MCF 10A (cell line): ENCODE measurements at regions not wholly inside any gene's neighbourhood (a gene's known extent, or its start where the extent isn't known, plus 50 kb on each side); places are given as distances from the start of the nearest gene placed in this dataset.

Experiments used
- BruUV-seq: library from RNA; stranded (reverse); fragments of 400-500 nt; replicated peaks from 2 replicates; lab custom pipeline; 2021; lab: Mats Ljungman, UMichigan
- CTCF ChIA-PET: fragments of 300-600 bp; sonication (Branson Sonifier 250); formaldehyde crosslinking; extraction: SDS; loops from one replicate; lab custom pipeline; 2021; ENCODE audit warnings: antibody characterized with exemption, inconsistent platforms; lab: Yijun Ruan, JAX
- POLR2A ChIA-PET: fragments of 300-600, 350-650 bp; sonication (Branson Sonifier 250); formaldehyde crosslinking; extraction: SDS; loops from one replicate; lab custom pipeline; 2020; ENCODE audit warnings: antibody characterized with exemption, inconsistent platforms; lab: Yijun Ruan, JAX
- DNase-seq: peaks from one replicate; pipeline ENCODE4 v3.0.0-alpha.2; 2018; ENCODE audit not compliant: unreplicated experiment
- H3K27ac Mint-ChIP-seq: one replicate; pipeline ENCODE4 v1.8.0; 2022; ENCODE audit warnings: mild to moderate bottlenecking, low read depth, mixed read lengths; ENCODE audit not compliant: unreplicated experiment
- H3K27me3 Mint-ChIP-seq: one replicate; pipeline ENCODE4 v1.8.0; 2022; ENCODE audit warnings: mixed read lengths; ENCODE audit not compliant: insufficient read depth, unreplicated experiment
- H3K36me3 Mint-ChIP-seq: one replicate; pipeline ENCODE4 v1.8.0; 2022; ENCODE audit warnings: mild to moderate bottlenecking, moderate library complexity, mixed read lengths; ENCODE audit not compliant: insufficient read depth, unreplicated experiment
- H3K4me1 Mint-ChIP-seq: one replicate; pipeline ENCODE4 v1.8.0; 2022; ENCODE audit warnings: mixed read lengths; ENCODE audit not compliant: insufficient read depth, unreplicated experiment
- H3K4me3 Mint-ChIP-seq: one replicate; pipeline ENCODE4 v1.8.0; 2022; ENCODE audit warnings: mild to moderate bottlenecking, moderate library complexity, mixed read lengths; ENCODE audit not compliant: unreplicated experiment
- H3K9me3 Mint-ChIP-seq: one replicate; pipeline ENCODE4 v1.8.0; 2022; ENCODE audit warnings: mixed read lengths; ENCODE audit not compliant: unreplicated experiment
- intact Hi-C: fragments of 100-400 bp; cut with micrococcal nuclease; formaldehyde crosslinking; loops from 2 replicates; pipeline ENCODE4 v1.14.1; 2022
- TF ChIP-seq, protein P1 (sequence below): fragments of 200-600 bp; IDR thresholded peaks from one replicate; pipeline ENCODE4 v1.8.0; 2022; ENCODE audit warnings: antibody characterized with exemption, mild to moderate bottlenecking; ENCODE audit not compliant: unreplicated experiment

DNA sequence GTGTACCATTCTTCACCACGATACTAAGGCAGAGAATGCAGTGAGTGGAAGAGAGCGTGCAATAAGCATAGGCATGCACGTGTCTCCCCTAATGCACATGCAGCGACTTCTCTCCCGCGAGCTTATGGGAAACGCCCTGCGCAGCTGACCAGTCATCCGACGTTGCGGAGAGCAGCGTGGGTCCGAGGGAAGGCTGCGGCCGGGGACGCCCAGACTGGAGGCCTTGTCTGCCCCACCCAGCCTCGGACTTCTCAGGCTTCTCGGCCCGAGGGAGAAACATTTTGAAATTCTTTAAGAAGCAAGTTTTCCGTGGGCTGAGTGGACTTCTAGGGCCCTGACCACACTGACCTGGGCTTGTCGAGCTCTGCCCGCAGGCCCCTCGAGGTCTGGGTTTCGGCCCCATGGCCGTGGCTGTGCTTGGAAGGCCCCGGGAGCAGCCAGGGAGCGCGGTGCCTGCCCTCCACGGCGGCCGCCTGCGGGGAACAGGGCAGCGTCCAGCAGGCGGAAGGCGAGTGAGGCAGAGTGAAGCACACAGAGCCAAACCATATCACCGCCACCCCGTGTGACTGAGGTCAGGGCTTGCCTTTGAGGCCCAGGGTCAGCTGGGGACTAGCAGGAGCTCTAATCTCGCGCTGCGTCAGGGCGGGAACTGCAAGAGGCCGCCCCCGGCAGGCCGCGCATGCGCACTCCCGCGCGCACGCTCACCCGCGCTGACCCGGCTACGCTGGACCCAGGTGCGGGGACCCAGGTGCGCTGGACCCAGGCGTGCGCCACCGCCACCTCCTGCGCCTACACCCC lies 60.0 kb upstream of the IRX1 start:
- BruUV-seq: no TSS peak
- DNase-seq: no peak
- Mint-ChIP-seq H3K36me3 (no peaks in the 10 kb centered on the region), H3K27me3 (no peaks in the 10 kb centered on the region), H3K4me1 (peaks cover 12% of the 10 kb centered on the region), H3K9me3 (no peaks in the 10 kb centered on the region), H3K4me3 (no peak overlapping the region), H3K27ac (no peak overlapping the region)
- ChIA-PET POLR2A (no interaction called here), CTCF (no interaction called here)
- TF ChIP-seq, protein P1, sequence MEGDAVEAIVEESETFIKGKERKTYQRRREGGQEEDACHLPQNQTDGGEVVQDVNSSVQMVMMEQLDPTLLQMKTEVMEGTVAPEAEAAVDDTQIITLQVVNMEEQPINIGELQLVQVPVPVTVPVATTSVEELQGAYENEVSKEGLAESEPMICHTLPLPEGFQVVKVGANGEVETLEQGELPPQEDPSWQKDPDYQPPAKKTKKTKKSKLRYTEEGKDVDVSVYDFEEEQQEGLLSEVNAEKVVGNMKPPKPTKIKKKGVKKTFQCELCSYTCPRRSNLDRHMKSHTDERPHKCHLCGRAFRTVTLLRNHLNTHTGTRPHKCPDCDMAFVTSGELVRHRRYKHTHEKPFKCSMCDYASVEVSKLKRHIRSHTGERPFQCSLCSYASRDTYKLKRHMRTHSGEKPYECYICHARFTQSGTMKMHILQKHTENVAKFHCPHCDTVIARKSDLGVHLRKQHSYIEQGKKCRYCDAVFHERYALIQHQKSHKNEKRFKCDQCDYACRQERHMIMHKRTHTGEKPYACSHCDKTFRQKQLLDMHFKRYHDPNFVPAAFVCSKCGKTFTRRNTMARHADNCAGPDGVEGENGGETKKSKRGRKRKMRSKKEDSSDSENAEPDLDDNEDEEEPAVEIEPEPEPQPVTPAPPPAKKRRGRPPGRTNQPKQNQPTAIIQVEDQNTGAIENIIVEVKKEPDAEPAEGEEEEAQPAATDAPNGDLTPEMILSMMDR: no peak
- intact Hi-C loops: no loop called here

DNA sequence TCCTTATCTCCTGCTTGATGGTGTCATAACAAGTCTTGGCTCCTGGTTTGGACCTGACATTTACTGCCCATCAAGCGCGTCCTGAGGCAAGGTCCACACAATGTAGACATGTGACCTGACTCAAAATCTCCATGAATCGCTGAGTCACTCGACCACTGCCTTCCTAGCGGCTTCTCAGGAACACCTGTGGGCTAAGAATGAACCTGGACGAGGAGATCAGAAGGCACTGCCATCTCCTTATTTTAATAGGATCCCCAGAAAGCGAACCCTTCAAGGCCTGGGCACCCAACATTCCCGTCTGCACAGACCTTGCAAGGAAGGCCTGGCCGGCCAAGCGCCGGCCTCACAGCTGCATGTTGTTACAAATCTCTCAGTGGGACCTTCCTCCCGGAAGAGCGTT lies 60.6 kb upstream of the IRX1 start:
- intact Hi-C loops: no loop called here
- H3K4me3 Mint-ChIP-seq: no peak overlapping the region
- TF ChIP-seq, protein P1: no peak
- H3K36me3 Mint-ChIP-seq: no peaks in the 10 kb centered on the region
- BruUV-seq: no TSS peak
- ChIA-PET CTCF (no interaction called here), POLR2A (interaction anchor here (0.7 kb wide), 1 partner anchor 105 kb away, joined by 3 read pairs; no protein-coding TSS in a partner anchor)
- no peaks in the 10 kb centered on the region for H3K9me3 Mint-ChIP-seq
- DNase-seq: no peak
- no peak overlapping the region for H3K27ac Mint-ChIP-seq
- H3K27me3 Mint-ChIP-seq: no peaks in the 10 kb centered on the region
- peaks cover 15% of the 10 kb centered on the region for H3K4me1 Mint-ChIP-seq

DNA sequence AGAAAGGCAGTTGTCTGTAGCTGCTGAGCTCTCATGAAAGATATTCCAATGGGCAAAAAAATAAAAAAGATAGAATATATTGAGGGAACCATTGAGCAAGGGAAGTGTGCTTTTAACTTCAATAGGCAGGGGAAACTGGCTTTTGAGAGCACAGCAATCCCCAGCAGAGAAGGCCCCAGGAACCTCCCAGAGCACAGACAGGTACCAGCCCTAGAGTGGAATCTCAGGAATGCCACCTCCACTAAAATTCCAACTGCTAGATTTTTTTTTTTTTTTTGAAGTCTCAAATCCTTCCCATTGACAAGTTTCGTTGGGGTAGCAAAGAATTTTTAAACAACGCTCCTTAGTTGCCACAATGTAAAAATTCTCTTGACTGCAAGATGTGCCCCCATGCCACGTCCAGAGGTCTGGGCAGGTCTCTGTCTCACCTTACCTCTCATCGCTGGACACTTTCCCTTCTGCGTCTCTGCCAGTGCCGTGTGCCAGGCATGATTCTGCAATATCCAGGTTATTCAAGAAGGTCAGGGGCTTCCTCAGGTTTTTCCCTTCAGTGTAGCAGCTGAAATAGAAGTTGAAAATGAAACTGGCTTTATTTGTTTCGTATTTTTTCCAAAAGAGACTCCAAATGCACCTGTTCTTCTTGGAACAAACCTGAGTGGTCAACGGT lies 64.2 kb upstream of the IRX1 start:
- BruUV-seq: no TSS peak
- Mint-ChIP-seq H3K27me3 (no peaks in the 10 kb centered on the region), H3K4me1 (peaks cover 15% of the 10 kb centered on the region), H3K27ac (peak overlapping the region; percentile 19), H3K9me3 (no peaks in the 10 kb centered on the region), H3K36me3 (no peaks in the 10 kb centered on the region), H3K4me3 (peak overlapping the region; percentile 50)
- peak; percentile 8 for DNase-seq
- TF ChIP-seq, protein P1: no peak
- intact Hi-C loops: no loop called here
- ChIA-PET CTCF (no interaction called here), POLR2A (interaction anchor here (0.6 to 1.0 kb wide), 4 partner anchors 9 to 63 kb away, joined by 3 to 4 read pairs (median 4); no protein-coding TSS in a partner anchor)

DNA sequence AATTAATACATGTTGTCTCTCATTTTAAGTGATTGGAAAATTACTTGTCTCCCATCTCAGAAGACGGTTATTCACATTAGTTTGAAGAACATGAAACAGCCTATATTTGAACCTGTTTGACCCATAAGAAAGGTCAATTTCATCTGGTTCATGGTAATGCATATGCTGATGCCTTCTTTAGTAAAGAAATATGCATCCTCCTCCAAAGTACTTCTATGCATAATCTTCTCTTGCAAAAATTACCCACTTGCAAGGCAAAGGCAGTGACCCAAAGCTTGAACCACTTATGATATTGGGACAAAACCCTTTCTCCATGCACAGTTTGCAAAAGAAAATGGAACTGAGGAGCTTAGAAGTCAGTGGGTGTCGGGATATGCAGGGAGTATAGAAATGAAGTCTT lies 65.4 kb upstream of the IRX1 start:
- H3K27ac Mint-ChIP-seq: no peak overlapping the region
- ChIA-PET CTCF (interaction anchor here (0.6 kb wide), 1 partner anchor 20 kb away, joined by 3 read pairs; no protein-coding TSS in a partner anchor), POLR2A (interaction anchor here (0.9 kb wide), 1 partner anchor 10 kb away, joined by 4 read pairs; no protein-coding TSS in a partner anchor)
- TF ChIP-seq, protein P1: no peak
- no peaks in the 10 kb centered on the region for H3K36me3 Mint-ChIP-seq
- H3K27me3 Mint-ChIP-seq: no peaks in the 10 kb centered on the region
- BruUV-seq: no TSS peak
- peaks cover 15% of the 10 kb centered on the region for H3K4me1 Mint-ChIP-seq
- DNase-seq: no peak
- no peaks in the 10 kb centered on the region for H3K9me3 Mint-ChIP-seq
- intact Hi-C loops: no loop called here
- H3K4me3 Mint-ChIP-seq: no peak overlapping the region
